Tibial nerve (tissue), 4 donors: ENCODE measurements at regions not wholly inside any gene's neighbourhood (a gene's known extent, or its start where the extent isn't known, plus 50 kb on each side); places are given as distances from the start of the nearest gene placed in this dataset.

ENCODE experiments used
- DNase-seq, 2 donors: peaks; one replicate each; pipeline ENCODE4 v3.0.0-alpha.2; 2019; ENCODE audit warnings: low spot score in 2 of 2
- H3K27ac ChIP-seq, 4 donors: fragments of 200-600 bp; sonication (generic) in 3 of 4; one replicate each; pipeline ENCODE4 v1.5.1; 2017 to 2019; ENCODE audit warnings: mild to moderate bottlenecking in 1 of 4
- H3K27me3 ChIP-seq, 2 donors: fragments of 200-600 bp; sonication (generic) in 1 of 2; one replicate each; pipeline versions ENCODE4 v1.5.1 to v1.6.0; 2017 to 2019
- H3K36me3 ChIP-seq, 3 donors: fragments of 200-600 bp; sonication (generic); one replicate each; pipeline ENCODE4 v1.5.1; 2018 to 2019
- H3K4me1 ChIP-seq, 4 donors: fragments of 200-600 bp; sonication (generic) in 3 of 4; one replicate each; pipeline ENCODE4 v1.5.1; 2017 to 2019
- H3K4me3 ChIP-seq, 4 donors: fragments of 200-600 bp; sonication (generic) in 3 of 4; one replicate each; pipeline ENCODE4 v1.5.1; 2017 to 2019; ENCODE audit warnings: mild to moderate bottlenecking in 1 of 4, moderate library complexity in 1 of 4
- H3K9me3 ChIP-seq, 4 donors: fragments of 200-600 bp; sonication (generic) in 3 of 4; one replicate each; pipeline ENCODE4 v1.5.1; 2017 to 2019
- CTCF ChIP-seq, 5 experiments: fragments of 200-600 bp in 3 of 5; fragments of 450-650 bp in 2 of 5; sonication (generic) in 3 of 5; IDR thresholded peaks; one replicate each; pipeline ENCODE4 v1.5.1; 2016 to 2019; ENCODE audit warnings: antibody characterized with exemption in 5 of 5, mild to moderate bottlenecking in 3 of 5, moderate library complexity in 2 of 5
- EP300 ChIP-seq, 2 donors: sonication (generic); formaldehyde crosslinking; IDR thresholded peaks; one replicate each; pipeline ENCODE4 v1.6.1; 2017; ENCODE audit warnings: antibody characterized with exemption in 2 of 2, mild to moderate bottlenecking in 1 of 2
- POLR2A ChIP-seq, 2 donors: fragments of 450-650 bp; IDR thresholded peaks; one replicate each; pipeline ENCODE4 v1.6.1; 2017; ENCODE audit warnings: antibody characterized with exemption in 2 of 2, mild to moderate bottlenecking in 2 of 2, moderate library complexity in 2 of 2
- WGBS, 2 donors: methylation state at CpG; one replicate each; pipeline ENCODE4 v1.1.5; 2018; 5-methylcytosine and 5-hydroxymethylcytosine counted together

GRCh38 chr1:229991724-229992333, 75.2 kb upstream of the GALNT2 start:
- H3K4me3 ChIP-seq: no peak overlapping the region
- no peak overlapping the region for H3K27ac ChIP-seq
- TF ChIP-seq CTCF (IDR thresholded peaks at IDR 0.05) (no peak), POLR2A (IDR thresholded peaks at IDR 0.05) (no peak), EP300 (IDR thresholded peaks at IDR 0.05) (no peak)
- no peaks in the 10 kb centered on the region for H3K27me3 ChIP-seq
- DNase-seq: no peak
- 82 to 96% methylated on average over 6 of the region's 6 CpGs for WGBS, 2 donors
- no peaks in the 10 kb centered on the region for H3K9me3 ChIP-seq
- no peaks in the 10 kb centered on the region for H3K36me3 ChIP-seq
- no peaks in the 10 kb centered on the region for H3K4me1 ChIP-seq

GRCh38 chr1:229993060-229993459, 74.0 kb upstream of the GALNT2 start:
- H3K27ac ChIP-seq: no peak overlapping the region
- DNase-seq: no peak

DNA sequence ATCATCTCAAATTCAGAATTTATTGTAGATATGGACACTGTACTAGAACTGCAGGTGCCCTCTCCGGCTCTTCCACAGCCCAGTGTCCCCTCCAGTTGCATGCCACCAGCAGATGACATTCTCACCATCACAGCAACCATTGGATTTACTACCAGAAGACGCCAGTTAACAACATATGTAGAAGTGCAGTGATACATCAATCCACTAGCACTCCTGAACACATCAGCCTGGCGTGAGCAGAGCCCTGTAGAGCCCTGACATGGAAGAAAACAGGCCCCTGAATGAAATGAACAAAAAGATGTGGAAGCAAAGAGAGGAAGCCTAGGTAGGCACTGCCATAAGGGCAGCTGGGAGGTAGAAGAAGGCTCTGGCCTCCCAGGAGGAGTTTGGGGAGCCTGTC, 73.1 kb upstream of the GALNT2 start:
- no peaks in the 10 kb centered on the region for H3K36me3 ChIP-seq
- WGBS, 2 donors: 94 to 95% methylated on average over 3 of the region's 3 CpGs
- H3K27me3 ChIP-seq: no peaks in the 10 kb centered on the region
- peaks cover 0 to 8% (median 0%) of the 10 kb centered on the region in 4 donors for H3K4me1 ChIP-seq
- H3K4me3 ChIP-seq: no peak overlapping the region
- DNase-seq: no peak
- H3K9me3 ChIP-seq: no peaks in the 10 kb centered on the region
- TF ChIP-seq EP300 (IDR thresholded peaks at IDR 0.05) (no peak), CTCF (IDR thresholded peaks at IDR 0.05) (no peak), POLR2A (IDR thresholded peaks at IDR 0.05) (no peak)
- no peak overlapping the region for H3K27ac ChIP-seq

More at GRCh38 chr1:229993060-229993459, 74.0 kb upstream of the GALNT2 start:
- Histone ChIP-seq H3K4me1 (peaks cover 0 to 1% (median 0%) of the 10 kb centered on the region in 4 donors), H3K36me3 (no peaks in the 10 kb centered on the region), H3K4me3 (no peak overlapping the region), H3K9me3 (no peaks in the 10 kb centered on the region), H3K27me3 (no peaks in the 10 kb centered on the region)
- TF ChIP-seq POLR2A (IDR thresholded peaks at IDR 0.05): no peak
- no peak for TF ChIP-seq EP300 (IDR thresholded peaks at IDR 0.05)
- TF ChIP-seq CTCF (IDR thresholded peaks at IDR 0.05): no peak

GRCh38 chr1:229999004-229999670, 67.9 kb upstream of the GALNT2 start:
- H3K4me3 ChIP-seq: no peak overlapping the region
- peak overlapping the region in 2 of 4 donors; percentile 40 to 54 for H3K27ac ChIP-seq
- H3K9me3 ChIP-seq: no peaks in the 10 kb centered on the region
- H3K4me1 ChIP-seq: peaks cover 0 to 40% (median 6%) of the 10 kb centered on the region in 4 donors
- WGBS, 2 donors: 38 to 42% methylated on average over 12 of the region's 12 CpGs
- DNase-seq: no peak
- no peaks in the 10 kb centered on the region for H3K36me3 ChIP-seq
- H3K27me3 ChIP-seq: no peaks in the 10 kb centered on the region
- TF ChIP-seq EP300 (IDR thresholded peaks at IDR 0.05): peak in 1 of 2 donors; percentile 17
- TF ChIP-seq CTCF (IDR thresholded peaks at IDR 0.05): no peak
- TF ChIP-seq POLR2A (IDR thresholded peaks at IDR 0.05): no peak

DNA sequence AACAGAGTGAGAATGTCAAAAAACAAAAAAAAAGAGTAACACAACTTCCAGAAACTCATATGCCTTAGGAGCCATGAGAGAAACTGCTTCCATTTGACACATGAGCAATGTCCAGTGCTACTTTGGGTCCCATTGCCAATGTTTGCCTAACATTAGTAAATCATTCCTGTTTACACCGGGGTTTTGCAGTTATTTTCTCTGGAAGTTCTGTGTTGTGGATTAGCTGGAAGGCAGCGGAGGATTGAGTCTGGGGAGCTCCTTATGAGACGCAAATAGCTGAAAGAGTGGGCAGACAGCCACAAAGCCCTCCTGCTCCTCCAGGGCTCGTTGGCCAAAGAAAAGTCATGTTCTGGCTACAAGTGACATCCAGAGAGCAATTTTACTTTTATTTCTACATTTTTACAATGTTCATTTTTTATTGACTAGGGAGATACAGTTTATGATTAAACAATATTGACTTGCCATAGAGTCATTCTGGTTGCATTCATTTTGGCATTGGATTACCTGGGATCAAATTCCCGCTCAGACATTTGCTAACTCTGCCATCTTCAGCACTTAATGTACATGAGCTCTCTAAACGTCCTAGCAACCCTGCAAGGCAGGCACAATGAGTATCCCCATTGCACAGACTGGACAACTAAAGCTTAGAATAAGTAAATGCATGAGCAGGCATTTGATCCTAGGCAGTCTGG, 66.4 kb upstream of the GALNT2 start:
- H3K36me3 ChIP-seq: no peaks in the 10 kb centered on the region
- 64 to 65% methylated on average over 6 of the region's 6 CpGs for WGBS, 2 donors
- no peaks in the 10 kb centered on the region for H3K27me3 ChIP-seq
- peaks cover 0 to 40% (median 6%) of the 10 kb centered on the region in 4 donors for H3K4me1 ChIP-seq
- H3K4me3 ChIP-seq: no peak overlapping the region
- DNase-seq: no peak
- TF ChIP-seq EP300 (IDR thresholded peaks at IDR 0.05) (no peak), CTCF (IDR thresholded peaks at IDR 0.05) (no peak), POLR2A (IDR thresholded peaks at IDR 0.05) (no peak)
- no peak overlapping the region for H3K27ac ChIP-seq
- H3K9me3 ChIP-seq: no peaks in the 10 kb centered on the region
